COLO829 (cell line): ENCODE measurements at regions not wholly inside any gene's neighbourhood (a gene's known extent, or its start where the extent isn't known, plus 50 kb on each side); places are given as distances from the start of the nearest gene placed in this dataset.

Experiments
- DNase-seq: peaks from one replicate; pipeline ENCODE4 v3.0.0; 2012; ENCODE audit warnings: low spot score

- no peak for DNase-seq
Observed at GRCh38 chr10:63744060-63744941, 223.1 kb downstream of the REEP3 start.

DNA sequence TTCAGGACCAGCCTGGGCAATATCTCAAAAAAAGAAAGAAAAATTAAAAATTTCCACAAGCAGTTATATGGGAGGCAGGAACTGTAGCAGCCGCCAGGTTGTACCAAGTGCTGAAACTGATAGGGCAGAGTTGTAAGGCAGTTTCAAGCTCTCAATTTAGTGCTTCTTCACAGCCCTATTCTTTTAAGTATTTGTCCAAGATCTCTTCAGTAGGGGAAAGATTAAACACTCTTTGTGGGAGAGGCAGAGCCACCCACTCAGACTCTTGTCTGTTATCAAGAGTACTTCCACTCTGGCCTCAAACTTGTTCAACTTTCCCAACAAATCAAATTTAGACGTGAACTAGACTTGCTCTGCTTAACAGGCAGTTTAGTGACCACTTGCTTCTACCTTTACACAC, 228.7 kb downstream of the REEP3 start:
- DNase-seq = no peak

- no peak for DNase-seq
Observed at GRCh38 chr10:63751836-63752235, 230.6 kb downstream of the REEP3 start.

DNA sequence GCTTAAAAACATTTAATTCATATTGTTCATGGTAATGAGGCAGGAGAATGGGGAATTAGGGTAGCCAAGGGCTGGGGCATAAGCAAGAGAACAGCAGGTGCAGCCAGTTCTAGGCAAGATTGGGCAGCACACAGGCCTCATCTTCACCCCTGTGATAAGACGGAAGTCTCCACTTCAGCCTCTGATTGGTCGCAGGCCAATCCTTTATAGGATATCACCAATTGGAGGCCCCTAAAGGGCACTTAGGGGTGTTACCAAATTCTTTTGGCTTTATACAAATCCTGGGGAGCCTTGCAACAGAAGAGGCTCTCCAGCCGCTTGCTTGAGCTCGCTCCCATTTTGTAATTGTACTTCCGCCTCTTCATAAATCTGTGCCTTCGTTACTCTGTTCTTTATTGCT, 231.1 kb downstream of the REEP3 start:
- no peak for DNase-seq

DNA sequence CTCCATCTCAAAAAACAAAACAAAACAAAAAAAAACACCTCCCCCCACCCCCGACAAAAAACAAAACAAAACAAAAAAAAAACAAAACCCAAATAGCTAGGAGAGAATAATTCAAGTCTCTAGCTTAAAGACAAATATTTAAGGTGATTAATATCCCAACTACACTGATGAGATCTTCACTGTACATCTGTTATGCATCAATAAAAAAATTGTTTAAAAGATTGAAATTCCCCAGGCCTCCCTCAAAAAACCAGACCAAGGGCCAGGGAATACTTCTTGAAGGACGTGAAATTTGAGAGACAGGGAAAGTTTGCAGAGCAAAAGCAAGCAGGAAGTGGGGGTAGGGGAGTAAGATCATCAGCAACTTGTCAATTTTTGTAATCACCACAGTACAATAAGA, 232.6 kb downstream of the REEP3 start:
- no peak for DNase-seq

- DNase-seq = no peak
Observed at GRCh38 chr10:63755441-63755840, 234.2 kb downstream of the REEP3 start.

GRCh38 chr10:63757067-63757466, 235.9 kb downstream of the REEP3 start:
- DNase-seq = no peak

DNA sequence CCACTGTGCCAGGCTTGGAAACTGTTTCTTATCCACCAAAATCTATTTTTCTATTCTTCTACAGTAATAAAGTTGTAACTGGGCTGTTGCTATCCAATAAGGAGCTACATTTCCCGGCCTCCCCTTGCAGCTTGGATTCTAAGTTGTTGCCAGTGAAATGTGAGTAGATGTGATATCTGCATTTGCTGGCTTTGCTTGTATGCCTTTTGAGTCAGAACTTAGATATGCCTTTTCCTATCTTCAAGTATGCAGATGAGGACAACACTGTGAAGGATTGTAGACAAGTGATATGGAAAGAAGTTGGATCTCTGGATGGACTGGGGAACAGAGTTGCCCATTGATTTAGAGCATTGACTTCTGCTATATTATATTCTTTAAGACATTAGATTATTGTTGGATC, 236.9 kb downstream of the REEP3 start:
- DNase-seq = no peak

DNA sequence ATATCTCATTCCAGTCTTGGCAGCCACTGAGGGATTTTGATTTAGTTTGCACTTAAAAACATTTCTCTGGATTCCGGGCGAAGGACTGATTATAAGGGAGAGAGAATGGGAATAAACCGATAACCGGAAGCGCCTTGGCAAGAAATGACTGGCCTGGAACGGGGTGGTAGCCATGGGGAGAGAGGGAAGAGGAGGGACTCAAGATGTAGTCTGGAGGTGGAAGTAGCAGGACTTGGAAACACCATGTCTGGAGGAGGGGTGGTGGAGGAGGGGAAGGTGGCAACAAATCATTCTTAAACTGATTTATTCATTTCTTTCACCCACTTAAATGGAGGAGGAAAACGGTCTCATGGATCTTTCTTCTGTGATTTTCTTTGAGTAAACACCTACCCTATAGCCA, 238.1 kb downstream of the REEP3 start:
- DNase-seq = no peak

DNA sequence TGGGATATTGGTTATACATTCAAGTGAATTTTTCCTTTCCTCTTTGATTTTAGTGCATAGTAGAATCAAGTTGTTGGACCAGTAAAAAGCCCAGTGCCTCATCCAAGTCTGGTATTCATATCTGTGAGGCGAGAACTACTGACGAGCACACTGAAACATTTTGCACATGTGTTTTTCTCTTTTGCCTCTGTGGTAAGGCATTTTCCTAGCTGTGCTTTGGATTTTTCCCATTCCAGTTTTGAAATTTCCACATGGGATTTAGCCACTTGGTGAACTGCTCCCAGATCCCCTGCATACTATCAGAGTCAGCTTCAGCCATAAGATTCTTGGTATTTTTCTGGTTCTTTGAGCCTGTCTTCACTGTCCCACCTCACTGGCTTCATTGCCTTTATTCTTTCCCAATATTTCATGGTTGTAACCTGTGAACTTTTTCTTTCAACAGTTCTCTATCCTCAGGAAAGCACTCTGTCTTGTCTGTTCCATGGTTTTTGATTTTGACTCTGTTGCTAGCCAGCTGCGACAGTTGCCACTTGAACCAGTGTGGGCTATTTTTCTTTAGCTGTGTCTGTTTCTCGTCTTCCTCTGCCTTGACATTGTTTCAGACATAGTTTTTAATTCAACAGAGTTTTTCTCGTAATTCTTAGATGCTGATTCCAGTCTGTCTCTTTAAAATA, 239.0 kb downstream of the REEP3 start:
- no peak for DNase-seq

DNA sequence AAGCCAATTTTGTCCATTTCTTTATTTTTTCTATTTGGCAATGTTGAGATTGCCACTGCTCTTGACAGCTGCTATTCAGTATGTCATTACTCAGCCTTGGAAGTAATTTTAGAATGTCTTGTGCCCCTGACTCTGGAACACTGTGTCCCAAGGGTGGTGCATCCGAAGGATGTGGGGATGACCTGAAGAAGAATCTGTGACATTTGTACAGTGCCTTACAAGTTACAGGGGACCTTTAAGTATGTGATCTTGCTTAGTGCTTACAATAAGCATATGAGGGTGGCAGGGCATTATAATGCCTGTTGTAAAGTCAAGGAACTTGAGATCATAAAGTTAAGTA, 239.5 kb downstream of the REEP3 start:
- DNase-seq = no peak

DNA sequence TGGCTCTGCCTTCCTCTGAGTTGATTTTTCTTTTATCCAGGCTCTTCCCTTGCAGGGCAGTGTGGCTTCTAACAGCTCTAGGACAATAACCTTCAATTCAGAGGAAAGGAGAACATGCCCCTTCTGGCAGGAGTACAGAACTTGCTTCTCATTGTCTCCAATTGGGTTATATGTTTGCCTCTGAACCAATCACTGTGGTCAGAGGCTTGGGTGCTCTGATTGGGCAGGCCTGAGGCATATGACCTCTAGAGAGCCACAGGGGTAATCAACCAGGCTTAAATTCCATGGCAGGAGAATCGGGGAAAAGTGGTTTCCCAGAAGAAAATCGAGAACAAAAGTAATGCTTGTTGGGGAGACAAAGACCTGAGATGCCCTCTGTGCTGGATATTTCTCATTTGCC, 240.0 kb downstream of the REEP3 start:
- DNase-seq = no peak

DNA sequence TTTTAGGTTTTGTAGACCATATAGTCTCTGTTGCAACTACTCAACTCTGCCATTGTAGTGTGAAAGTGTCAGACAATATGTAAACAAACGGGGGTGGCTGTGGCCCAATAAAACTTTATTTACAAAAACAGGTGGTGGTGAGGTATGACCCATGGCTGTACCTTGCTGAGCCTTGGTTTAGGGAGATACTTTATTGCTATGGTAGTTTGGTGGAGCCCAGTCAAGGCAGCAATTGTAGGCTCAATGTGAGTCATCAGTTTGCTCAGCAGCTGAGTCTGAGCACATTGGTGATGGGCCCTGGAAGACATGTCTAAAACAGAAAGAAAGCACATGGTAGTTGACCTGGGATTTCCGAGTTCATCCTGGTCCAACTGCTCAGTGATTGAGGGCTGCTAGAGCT, 242.5 kb downstream of the REEP3 start:
- DNase-seq = no peak

GRCh38 chr10:63765126-63765525, 243.9 kb downstream of the REEP3 start:
- peak; percentile 45 for DNase-seq

DNA sequence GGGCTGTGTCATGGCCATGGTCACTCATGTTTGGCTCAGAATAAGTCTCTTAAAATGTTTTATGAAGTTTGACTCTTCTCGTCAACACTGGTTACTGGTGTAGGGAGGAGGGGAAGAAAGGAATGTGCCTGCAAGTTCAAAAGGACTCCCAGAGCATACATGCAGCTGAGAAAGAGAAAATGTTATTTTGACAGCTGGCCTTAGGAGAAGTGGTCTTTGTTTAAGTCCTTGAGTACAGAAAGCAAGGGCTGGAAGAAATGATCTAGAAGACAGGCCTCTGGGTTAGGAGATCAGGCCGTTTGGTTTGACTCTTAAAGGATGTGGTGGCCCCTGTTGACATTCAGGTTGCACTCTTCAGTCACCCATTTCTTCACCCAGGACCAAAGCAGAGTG, 245.5 kb downstream of the REEP3 start:
- no peak for DNase-seq

DNA sequence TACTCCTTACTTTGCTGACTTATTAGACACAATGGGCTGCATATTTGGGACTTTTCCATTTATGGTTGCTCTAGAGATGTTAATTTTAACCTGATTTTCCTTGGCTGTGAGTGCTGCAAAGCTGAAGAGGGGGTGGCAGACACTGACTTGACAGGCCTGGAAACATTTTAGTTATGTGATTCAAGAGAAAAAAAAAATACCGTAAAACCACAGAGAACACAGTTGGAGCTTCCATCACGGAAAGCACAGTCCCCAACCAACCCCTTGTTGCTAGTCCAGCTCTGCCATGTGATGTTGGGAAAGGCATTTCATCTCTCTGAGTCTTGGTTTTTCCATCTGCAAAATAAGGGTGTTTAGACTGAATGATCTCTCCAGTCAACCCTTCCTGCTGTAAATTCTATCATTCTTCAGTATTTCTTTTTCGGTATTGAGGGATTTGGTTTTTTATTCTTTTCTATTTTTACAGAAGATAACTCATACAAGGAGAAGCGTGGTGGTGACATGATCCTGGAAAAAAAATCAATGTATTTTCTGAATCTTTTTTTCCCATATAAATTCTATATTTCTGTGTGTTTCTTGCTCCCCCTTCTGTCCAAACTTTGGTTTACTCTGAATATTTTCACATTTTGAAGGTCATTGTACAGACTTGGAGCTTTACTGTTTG, 246.1 kb downstream of the REEP3 start:
- peak; percentile 26 for DNase-seq

DNA sequence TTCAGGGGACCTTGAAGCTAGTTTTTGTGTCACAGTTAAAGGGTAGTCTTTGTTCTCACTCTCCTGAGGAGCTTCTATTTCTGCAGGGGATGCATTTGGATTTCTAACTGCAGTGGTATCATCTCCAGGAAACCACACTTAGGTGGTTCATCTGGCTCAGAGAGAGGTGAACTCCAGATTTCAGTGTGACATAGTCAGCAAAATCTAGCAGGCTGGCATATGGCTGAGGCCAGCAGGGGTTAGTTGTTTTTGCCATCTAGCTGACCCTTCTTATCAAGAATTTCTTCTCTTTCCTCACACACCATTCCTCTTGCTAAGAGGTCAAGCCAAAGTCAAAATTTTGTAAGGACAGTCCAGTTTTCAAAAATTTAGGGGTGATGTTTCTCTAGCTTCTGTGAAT, 248.2 kb downstream of the REEP3 start:
- no peak for DNase-seq

DNA sequence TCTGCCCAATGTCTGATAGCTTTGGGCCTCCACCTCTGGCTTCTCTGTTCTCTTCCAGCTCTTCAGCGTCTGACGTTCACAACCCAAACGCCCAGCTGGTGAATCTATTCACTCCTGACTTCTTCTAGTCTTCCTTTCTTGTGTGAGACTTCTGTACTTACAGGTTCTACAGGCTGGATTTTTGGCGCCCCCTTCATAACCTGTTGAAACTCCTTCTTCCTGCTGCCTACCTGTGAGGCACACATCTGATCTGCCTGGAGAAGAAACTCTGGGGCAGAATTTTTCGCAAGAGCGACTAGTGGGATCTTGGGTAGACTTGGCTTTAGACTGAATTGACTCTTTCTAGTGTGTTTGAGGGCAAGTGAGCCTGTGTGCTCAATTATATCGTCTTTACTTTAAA, 249.3 kb downstream of the REEP3 start:
- DNase-seq = no peak

- DNase-seq = no peak
Observed at GRCh38 chr10:63772491-63772890, 251.3 kb downstream of the REEP3 start.

DNA sequence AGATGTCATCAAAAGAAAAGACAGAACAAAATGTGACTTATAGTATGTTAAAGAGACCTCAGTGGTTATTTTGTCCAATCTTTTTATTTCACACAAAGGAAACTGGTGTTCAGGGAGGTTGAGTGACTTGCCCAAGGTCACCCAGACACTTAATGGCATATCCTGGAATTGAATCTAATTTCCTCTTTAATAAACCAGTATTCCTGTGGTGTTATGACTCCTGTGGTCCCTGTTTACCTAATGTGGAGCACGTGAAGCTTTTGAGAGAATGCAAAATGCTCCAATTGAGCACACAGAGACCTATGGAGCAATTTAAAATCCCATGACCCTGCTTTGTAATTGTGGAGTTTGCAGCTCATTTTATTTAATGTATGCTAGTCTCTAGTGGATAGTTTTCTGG, 251.9 kb downstream of the REEP3 start:
- no peak for DNase-seq

DNA sequence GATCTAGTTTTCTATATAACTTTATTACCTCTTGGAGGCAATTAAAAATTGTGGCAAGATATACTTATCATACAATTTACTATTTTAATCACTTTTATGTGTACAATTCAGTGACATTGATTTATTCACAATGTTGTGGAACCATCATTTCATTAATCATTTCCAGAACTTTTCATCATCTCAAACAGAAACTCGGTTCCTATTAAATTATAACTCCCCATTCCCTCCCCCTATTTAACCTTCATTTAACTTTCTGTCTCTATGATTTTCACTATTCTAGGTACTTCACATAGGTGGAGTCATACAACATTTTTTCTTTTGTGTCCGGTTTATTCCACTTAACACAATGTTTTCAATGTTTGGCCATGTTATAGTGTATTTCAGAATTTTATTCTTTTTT, 252.8 kb downstream of the REEP3 start:
- DNase-seq = no peak

DNA sequence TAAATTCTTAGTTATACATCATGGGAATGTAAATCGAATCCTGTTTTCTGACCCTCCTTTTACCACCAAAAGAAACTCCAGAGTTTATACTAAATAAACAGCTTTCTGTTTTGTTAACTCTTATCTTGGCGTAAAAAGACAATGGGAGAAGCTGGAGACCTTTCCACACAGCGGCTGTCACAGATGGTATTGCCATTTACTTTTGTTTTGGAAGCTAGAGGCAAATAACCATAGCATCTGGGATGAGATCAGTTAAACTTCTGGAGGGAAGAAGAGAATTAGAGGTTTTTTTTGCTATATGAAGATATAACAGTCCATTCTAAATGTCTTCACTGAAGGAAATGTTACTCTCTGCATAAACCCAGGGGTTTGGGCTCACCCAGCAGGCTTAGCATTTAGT, 258.9 kb downstream of the REEP3 start:
- no peak for DNase-seq

GRCh38 chr10:63781226-63781625, 260.0 kb downstream of the REEP3 start:
- no peak for DNase-seq
